ENCODE measurements at regions not wholly inside any gene's neighbourhood (a gene's known extent, or its start where the extent isn't known, plus 50 kb on each side); places are given as distances from the start of the nearest gene placed in this dataset.

- TF ChIP-seq ZNF555 (tag by site-specific recombination; conservative IDR thresholded peaks at IDR 0.05) (no peak), ZNF843 (tag by site-specific recombination; IDR thresholded peaks at IDR 0.05) (no peak), ZBTB21 (tag by site-specific recombination; IDR thresholded peaks at IDR 0.05) (no peak), ZFP3 (tag by site-specific recombination; IDR thresholded peaks at IDR 0.05; ENCODE audit: low read depth) (no peak), INSM2 (tag by site-specific recombination; IDR thresholded peaks at IDR 0.05) (no peak), HOXA7 (CRISPR knock-in tag; IDR thresholded peaks at IDR 0.05; ENCODE audit: borderline replicate concordance) (no peak), ZNF521 (tag by site-specific recombination; IDR thresholded peaks at IDR 0.05) (no peak), ZNF501 (tag by site-specific recombination; IDR thresholded peaks at IDR 0.05) (no peak), CTCF (tag by site-specific recombination; IDR thresholded peaks at IDR 0.05) (no peak), REST (tag by site-specific recombination; IDR thresholded peaks at IDR 0.05) (no peak), TRIM28 (IDR thresholded peaks at IDR 0.05; ENCODE audit: borderline replicate concordance, low read length) (no peak), ZFHX2 (tag by site-specific recombination; conservative IDR thresholded peaks at IDR 0.05) (no peak), ZNF621 (tag by site-specific recombination; IDR thresholded peaks at IDR 0.05) (no peak), ZNF155 (tag by site-specific recombination; IDR thresholded peaks at IDR 0.05) (no peak)
Measured at GRCh38 chr9:31275419-31275818, 1109.0 kb upstream of the ACO1 start.

All from HEK293 (cell line).